Anterior cingulate cortex (tissue), 58 donors: ENCODE measurements at regions not wholly inside any gene's neighbourhood (a gene's known extent, or its start where the extent isn't known, plus 50 kb on each side); places are given as distances from the start of the nearest gene placed in this dataset.
"Not testable (repeated sequence)": the region's sequence is repeated elsewhere in the genome, so short reads cannot be mapped to it uniquely, and the experiment has no call there.

Source experiments
- DNase-seq, 58 donors: peaks; one replicate each; lab custom pipeline; 2025; lab: John Stamatoyannopoulos, UW

GRCh38 chr18:34280000-34280399, 55.3 kb upstream of the NOL4 start:
- no peak for DNase-seq

GRCh38 chr18:34280653-34281052, 55.9 kb upstream of the NOL4 start:
- DNase-seq, result no peak

GRCh38 chr18:34281290-34281689, 56.6 kb upstream of the NOL4 start:
- no peak for DNase-seq

- no peak for DNase-seq
Measured at GRCh38 chr18:34281722-34282121, 57.0 kb upstream of the NOL4 start.

- no peak for DNase-seq
Measured at GRCh38 chr18:34283506-34283905, 58.8 kb upstream of the NOL4 start.

- DNase-seq, result no peak
Measured at GRCh38 chr18:34287825-34288224, 63.1 kb upstream of the NOL4 start.

- no peak for DNase-seq
Measured at GRCh38 chr18:34292594-34292993, 67.9 kb upstream of the NOL4 start.

GRCh38 chr18:34297287-34297686, 72.6 kb upstream of the NOL4 start:
- no peak for DNase-seq

- DNase-seq, result no peak
Measured at GRCh38 chr18:34299828-34300227, 75.1 kb upstream of the NOL4 start.

- DNase-seq, result no peak
Measured at GRCh38 chr18:34311468-34311867, 86.8 kb upstream of the NOL4 start.

- DNase-seq, result no peak
Measured at GRCh38 chr18:34314847-34315246, 90.1 kb upstream of the NOL4 start.

- no peak for DNase-seq
Measured at GRCh38 chr18:34315591-34316352, 91.1 kb upstream of the NOL4 start.

GRCh38 chr18:34320267-34320666, 95.6 kb upstream of the NOL4 start:
- DNase-seq, result no peak

- no peak for DNase-seq
Measured at GRCh38 chr18:34321066-34321465, 96.4 kb upstream of the NOL4 start.

- peak in 49 of 58 donors; percentile 0 to 80 (median 32) for DNase-seq
Measured at GRCh38 chr18:34322365-34323289, 97.9 kb upstream of the NOL4 start.

- DNase-seq, result no peak
Measured at GRCh38 chr18:34329840-34330239, 105.1 kb upstream of the NOL4 start.

- no peak for DNase-seq
Measured at GRCh38 chr18:34330308-34330707, 105.6 kb upstream of the NOL4 start.

- not testable (repeated sequence) for DNase-seq
Measured at GRCh38 chr18:34330907-34331306, 106.2 kb upstream of the NOL4 start.

- DNase-seq, result not testable (repeated sequence)
Measured at GRCh38 chr18:34331343-34331742, 106.6 kb upstream of the NOL4 start.

GRCh38 chr18:34339155-34339554, 114.4 kb upstream of the NOL4 start:
- DNase-seq, result no peak

GRCh38 chr18:34342960-34343359, 118.2 kb upstream of the NOL4 start:
- peak in 1 of 58 donors; percentile 5 for DNase-seq

- DNase-seq, result no peak
Measured at GRCh38 chr18:34345738-34346137, 121.0 kb upstream of the NOL4 start.
